Hematopoietic multipotent progenitor cell (in vitro differentiated cells): ENCODE measurements at regions not wholly inside any gene's neighbourhood (a gene's known extent, or its start where the extent isn't known, plus 50 kb on each side); places are given as distances from the start of the nearest gene placed in this dataset.
A peak's percentile ranks its signal among the peaks of the same experiment; 100 is the strongest.

Source experiments
- DNase-seq, 3 donors: peaks; one replicate each; pipeline ENCODE4 v3.0.0-alpha.2; 2011 to 2015; ENCODE audit warnings: low read depth in 2 of 3, low spot score in 2 of 3

DNA sequence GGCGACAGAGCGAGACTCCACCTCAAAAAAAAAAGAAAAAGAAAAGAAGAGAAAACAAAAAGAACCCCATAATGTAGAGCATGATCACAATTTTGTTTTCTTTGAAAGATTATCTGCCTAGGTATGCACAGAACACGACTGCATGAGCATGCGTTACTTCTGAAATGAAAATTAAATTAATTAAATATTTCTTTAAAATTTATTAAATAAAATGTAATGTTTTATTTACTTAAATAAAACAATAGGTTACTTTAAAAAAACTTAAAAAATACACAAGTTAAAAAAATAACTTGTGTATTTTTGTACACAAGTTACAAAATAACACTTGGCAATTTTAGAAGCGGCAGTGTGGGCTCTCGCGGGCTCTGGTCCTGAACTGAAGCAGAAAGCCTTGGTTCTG lies 107.8 kb downstream of the TFAP2A start:
- no peak for DNase-seq

DNA sequence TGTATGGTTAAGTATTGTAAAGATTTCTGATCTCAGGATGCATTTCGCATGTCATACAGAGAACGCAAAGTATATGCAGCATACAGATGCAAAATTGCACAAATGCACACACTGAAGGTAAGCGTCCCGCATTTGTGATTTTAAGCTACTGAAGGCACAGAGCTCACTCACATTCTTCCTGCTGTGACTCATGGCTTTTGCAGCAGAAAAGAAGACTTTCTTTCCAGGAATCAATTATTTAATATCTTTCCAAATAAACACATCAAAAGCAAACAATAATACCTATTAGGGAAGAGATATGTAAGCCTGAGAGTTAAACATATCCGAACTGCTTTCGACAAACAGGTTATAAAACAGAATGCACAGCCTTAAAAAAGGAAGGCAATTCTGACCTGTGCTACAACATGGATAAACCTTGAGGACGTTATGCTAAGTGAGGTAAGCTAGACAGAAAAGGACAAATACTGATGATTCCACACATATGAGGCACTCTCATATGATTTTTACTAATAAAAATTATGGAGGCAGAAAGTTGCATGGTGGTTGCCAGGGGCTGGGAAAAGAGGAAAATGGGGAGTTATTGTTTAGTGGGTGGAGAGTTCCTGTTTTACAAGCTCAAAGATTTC lies 109.0 kb downstream of the TFAP2A start:
- DNase-seq = no peak

DNA sequence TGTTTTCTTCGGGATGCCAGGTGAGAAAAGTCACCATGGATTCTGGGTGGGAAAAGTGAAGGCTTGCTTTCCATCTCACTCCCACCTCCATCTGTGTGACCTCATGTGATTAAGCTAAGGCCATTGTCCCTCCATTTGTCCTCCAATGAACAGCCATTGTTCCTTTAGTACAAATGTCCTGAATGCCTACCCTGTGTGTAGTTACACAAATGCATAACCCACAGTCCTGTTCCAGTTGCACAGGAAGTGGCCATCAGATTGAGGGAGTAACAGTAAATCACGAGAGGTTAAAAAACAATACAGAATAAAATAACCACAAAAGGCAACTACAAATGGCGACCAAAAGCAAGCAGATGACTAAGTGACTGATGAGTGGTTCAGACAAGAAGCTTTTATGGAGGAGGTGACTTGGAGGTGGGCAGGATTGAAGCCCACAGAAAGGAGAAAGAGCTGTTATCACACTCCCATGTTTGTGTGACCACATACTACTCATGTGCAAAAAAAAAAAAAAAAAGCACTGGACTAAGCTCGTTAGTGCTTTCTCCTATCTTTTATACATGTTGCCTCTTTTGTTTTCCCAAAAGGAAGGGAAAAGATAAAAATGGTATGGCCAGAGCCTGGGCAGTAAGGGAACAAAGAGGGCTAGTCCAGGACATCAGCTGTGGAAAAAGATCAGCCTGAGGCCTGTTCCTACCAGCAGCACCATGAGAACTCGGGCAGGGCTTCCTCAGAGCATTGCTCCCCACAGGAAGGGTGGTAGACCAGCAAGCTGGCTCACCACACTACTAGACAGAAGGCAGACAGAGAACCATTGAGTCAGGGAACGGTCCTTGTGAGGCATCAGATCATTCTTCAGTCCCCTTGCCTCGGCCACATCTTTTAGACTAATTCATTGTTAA lies 111.0 kb downstream of the TFAP2A start:
- no peak for DNase-seq

DNA sequence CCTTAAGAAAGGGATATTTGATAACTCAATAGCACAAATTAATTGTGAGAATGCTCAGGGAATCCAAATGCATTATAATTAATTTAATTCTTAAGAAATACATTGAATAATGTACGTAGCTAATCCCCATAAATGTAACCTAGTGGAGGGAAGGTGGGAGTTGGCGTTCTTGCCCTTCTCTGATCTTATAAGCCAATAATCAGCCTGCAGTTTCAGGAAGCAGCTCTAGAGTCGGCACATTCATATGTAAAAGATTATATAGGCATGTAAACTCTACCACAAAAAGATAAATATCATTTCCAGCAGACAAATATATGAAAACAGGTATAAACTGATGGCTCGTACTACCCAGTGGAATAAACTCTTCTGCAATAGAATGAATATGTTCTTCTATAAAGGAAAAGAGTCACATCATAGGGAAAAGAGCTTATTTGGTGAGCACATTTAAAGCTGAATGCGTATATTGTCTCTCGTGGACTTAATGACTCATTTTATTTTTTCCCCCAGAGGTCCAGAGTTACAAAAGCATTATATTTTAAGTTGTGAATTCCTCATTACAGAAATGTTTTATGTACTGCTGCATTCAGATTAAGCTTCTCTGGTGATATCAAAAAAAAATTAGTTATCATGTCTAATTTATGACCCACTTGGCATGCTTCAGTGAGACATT lies 112.2 kb downstream of the TFAP2A start:
- no peak for DNase-seq

DNA sequence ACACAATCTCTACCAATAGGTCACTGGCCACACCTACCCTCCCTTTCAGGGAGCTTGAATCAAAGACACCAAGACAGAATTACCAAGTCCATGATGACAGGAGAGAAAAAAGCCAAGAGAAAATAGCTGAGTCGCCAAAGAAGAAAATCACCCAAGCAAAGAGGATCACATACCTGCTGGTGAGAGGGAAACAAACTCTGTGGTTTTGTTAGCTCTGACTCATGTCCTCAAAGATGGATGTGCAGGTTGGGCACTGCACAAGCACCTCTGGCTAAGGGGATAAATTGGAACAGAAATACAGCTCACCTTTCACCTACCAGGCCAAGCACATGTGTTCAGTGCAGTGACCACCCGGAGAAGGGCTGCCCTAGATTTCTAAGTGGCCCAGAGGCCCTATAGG lies 114.8 kb downstream of the TFAP2A start:
- no peak for DNase-seq

DNA sequence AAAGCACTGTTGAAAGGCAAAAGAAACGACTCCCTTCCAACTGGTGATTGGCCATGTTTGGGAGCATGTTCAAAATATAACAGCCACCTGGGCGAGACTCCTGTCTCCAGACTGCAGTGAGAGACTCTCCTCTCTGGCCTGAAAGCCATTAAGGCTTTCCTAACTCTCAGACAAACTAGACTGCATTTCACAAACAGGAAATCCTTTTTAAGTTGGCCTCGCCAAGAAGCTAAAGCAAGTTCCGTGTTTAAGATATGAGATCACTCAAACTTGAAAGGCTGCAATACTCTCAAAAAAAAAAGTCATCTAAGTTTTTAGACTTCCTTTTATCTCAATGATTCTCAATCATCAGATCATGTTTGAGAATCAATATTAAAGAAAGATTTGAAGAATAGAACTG lies 117.0 kb downstream of the TFAP2A start:
- no peak for DNase-seq

DNA sequence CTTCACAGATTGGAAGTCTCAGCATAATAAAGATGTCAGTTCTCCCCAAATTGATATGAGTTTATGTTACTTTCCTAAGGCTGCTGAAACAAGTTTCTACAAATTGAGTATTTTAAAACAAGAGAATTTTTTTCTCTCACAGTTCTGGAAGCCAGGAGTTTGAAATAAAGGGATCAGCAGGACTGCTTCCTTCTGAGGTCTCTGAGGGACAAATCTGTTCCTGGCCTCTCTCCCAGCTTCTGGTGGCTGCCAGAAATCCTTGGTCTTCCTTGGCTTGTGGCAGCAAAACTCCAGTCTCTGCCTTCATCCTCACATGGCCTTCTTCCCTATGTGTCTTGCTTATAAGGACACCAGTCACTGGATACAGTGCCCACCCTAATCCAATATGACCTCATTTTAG lies 136.1 kb downstream of the TFAP2A start:
- no peak for DNase-seq

DNA sequence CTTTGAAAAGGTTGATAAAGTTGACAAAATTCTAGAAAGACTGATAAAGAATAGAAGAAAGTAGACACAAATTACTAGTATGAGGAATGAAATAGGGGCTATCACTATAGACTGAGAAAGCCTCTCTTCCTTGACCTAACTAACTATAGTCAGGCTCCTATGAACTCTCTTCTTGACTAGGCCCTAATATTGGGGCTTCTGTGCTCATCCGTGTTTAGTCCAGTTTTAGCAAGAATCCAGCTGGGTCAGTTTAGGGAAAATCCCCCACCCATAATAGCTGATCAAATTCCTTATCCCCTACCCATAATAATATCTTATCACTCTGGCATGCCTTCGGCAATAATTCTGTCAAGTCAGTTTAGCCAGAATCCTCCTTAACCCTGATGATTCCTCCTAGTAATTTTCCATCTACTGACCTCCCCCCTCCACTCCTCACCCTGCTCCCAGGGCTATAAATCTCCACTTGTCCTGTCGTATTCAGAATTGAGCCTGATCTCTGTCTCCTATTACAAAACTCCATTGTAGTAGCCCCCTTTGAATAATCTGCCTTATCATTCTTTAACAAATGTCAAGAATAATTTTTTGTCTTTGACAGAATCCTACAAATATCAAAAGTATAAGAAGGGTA lies 138.1 kb downstream of the TFAP2A start:
- DNase-seq = no peak

DNA sequence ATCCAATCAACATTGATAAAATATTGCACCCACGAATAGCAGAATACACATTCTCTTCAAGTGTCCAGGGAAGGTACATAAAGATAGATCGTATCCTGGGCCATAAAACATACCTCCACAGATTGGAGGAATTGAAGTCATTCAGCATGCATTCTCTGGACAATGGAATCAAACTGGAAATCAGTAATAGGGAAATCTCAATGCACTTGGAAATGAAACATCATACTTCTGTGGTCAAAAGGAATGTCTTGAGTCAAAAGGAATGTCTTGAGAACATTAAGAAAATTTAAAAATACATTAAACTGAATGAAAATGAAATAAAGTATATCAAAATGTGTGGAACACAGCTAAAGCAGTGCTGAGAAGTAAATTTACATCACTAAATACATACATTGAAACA lies 138.8 kb downstream of the TFAP2A start:
- no peak for DNase-seq

DNA sequence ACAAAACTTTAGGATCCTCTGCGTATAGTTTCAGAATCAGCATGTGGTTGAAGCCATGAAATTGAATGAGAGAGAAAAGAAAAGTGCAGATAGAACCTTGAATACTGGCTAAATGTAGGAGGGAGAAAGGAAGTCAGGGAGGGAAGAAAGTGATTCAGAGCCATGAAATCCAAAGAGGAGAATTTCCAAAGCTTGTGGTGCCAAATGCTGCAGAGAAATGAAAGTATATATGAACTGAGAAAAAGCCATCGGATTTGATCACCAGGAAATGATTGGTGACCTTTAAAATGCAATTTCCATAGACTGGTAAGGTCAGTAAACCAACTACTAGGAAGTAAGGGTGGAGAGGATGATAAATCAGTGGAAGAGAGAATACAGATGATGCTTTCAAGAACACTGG lies 142.3 kb downstream of the TFAP2A start:
- DNase-seq = no peak

DNA sequence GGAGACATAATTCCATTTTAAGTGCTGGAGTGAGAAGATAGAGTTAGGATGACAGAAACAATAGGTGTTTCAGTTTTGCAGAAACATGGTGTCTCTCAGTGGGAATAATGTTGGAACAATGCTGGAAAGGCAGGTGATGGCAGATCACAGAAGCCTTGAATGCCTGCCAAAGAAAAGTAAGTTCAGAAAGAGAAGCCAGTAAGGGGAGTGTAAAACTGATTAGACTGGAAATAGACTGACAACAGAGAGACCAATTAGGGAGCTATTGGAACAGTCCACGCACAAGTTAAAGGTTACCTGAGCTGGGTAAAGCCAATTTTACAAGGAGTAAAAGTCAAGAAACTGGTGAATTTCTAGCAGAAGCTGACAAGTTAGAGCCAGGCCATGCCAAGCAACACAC lies 142.9 kb downstream of the TFAP2A start:
- DNase-seq = no peak

DNA sequence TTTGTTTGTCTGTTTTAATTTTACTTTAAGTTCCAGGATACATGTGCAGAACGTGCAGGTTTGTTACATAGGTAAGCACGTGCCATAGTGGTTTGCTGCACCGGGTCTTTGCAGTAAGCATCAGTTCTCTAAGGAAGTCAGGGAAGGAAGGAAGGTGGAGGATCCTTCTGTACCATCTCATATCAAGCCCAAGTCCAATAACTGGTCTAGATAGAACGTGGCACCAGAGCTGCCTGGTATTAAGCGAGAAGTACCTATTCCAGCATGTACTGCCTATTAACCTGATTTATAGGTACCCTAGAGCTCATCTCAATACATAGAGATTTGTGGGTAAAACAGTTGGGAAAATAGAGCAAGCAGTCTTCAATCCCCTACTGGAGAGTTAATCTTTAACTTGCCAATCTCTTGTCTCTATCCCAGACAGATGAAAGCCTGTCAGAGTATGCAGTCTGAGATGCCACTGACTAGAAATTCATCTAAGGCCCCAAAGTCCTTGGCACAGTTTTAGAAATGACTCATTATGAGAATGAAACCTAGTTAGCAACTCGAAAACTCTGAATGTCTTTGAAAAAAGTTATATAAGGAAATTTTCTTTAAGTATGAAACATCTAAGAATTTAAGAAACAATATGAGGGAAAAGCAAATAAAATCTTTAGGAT lies 144.9 kb downstream of the TFAP2A start:
- DNase-seq = no peak

DNA sequence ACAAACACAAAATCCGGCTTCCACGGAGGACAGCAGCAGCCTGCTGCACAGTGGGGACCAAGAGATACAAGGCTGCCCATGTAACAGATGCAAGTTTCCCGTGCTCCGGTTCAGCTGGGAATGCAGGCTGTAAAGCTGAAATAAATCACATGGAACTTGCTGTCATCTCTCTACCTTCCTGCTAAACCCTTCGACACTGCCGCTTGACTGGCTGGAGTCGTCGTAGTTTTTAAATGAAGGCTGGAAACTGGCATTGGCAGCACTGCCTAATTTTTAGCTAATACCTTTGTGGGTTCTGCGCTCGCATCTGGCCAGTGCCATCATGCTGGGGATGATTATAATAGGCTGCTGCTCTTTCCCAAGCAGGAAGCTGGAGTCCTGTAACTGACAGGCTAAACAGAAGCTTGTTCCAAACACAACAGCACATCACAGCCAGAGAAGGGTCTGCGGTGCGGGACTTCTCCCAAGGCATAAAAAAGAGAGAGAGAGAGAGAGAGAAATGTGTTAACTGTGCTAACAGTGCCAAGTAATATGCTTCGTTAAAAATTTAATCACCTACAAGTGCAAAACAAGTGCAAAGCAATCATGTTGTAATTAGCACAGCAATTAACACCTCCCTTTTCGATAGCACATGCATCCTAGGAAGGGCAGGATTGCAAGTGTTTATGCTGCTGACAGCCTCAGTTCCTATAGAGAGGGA lies 146.1 kb downstream of the TFAP2A start:
- DNase-seq = no peak

DNA sequence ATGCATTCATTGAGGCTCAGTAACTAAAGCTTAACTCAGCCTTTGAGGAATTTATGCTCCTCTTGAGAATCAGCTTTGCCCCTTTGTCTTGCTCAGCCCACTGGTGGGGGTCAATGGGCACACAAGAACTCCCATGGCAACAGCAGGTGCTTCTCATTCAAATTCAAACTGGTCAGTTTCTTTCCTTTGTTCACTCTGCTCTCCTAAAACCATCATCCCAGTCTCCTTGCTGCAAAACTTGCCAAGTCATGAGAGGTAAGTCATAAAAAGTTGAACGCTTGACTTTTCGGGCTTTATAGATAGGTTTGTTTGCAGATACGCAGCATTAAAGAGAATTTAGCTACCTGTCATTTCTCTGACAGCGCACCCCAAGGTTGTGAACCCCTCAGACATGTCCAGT lies 146.8 kb downstream of the TFAP2A start:
- DNase-seq = no peak

DNA sequence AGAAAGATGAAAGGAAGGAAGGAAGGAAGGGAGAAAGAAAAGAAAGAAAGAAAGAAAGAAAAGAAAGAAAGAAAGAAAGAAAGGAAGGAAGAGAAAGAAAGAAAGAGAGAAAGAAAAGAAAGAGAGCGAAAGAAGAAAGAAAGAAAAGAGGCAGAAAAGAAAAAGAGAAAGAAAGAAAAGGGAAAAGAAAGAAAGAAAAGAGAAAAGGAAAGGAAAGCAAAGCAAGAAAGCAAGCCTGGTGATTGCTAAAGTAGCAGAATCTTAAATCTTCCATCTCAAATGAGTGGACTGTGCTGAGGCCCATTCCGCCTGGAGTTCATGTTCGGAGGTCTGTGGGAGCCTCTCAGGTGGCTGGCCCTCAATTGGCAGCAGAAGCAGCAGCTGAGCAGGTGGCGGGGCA lies 148.4 kb downstream of the TFAP2A start:
- no peak for DNase-seq

DNA sequence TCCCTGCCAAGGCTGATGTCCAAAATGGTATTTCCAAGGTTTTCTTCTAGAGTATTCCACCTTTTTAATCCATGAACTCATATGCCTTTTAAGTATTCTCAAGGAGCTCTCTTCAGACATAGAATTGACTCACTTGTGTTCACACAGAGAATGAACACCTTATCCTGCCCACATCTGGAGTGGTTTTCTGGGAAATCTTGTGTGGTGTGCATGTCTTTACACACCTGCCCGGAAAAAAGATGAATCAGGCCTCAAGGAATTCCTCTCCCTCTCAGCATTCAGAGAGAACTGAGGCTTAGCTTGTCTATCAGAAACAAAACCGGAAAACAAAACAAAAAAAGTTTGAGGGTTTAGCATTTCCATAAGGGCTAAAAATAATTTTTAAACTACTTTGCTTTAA lies 148.8 kb downstream of the TFAP2A start:
- DNase-seq = no peak

DNA sequence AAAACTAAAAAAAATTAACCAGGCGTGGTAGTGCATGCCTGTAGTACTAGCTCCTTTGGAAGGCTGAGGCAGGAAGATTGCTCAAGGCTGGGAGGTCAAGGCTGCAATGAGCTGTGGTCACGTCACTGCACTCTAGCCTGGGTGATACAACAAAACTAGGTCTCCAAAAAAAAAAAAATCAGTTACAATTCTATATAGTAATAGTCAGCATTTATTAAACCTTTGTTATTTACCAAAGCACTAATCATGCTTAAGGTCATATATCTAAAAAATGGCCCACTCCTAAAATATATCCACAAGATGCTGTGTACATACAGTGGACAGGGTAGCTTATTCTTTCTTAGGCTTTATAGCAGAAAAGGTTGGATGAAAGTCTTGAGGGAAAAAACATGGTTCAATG lies 152.4 kb downstream of the TFAP2A start:
- no peak for DNase-seq

DNA sequence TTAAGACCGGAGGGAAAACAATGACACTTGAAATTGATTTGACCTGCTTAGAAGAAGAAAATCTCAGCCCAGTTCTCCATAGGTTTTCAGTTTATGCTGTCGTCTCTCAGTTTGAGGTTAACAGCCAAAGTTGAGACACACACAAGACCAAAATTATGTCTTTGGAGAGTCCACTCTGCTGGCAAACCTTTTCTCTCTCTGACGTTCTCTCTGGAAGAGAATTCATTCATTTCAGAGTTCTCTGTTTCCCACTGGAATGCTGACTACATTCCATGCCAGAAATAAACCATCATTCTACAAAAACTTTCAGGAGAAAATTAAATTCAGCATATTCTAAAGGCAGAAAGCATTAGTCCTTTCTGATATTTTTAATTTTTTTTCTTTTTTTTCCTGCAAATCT lies 155.2 kb downstream of the TFAP2A start:
- DNase-seq = no peak

DNA sequence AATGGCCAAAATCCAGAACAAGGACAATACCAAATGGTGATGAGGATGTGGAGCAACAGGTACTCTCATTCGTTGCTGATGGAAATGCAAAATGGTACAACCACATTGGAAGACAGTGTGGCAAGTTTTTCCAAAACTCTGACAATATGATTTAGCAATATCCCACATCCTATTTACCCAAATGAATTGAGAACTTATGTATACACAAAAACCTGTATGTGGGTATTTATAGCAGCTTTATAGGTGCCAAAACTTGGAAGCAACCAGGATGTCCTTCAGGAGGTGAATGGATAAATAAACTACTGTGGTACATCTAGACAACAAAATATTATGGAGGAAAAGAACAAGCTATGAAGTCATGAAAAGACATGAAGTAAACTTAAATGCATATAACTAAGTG lies 156.5 kb downstream of the TFAP2A start:
- DNase-seq = no peak

DNA sequence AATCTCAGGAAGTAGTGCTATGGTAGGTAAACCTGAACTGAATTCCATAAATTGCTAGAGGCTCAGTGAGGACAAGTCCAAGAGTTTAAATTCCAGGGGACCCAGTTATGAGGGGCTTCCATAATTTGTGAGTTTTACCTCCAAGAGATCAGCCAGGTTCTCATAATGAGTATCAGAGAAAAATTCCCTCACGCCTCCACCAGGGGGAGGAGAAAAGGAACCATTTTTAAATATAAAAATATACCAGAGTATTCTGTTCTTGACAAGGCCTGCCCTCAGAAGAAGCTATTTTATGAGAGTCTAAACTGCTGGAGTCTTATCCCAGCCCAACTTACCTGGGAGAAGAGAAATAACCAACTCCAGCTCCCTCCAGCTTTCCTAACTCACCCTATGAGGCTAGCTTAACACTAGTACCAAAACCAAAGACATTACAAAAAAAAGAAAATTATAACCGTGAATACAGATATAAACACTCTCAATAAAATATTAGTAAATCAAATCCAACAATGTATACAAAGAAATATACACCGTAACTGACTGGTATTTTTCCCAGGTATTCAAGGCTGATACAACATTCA lies 158.7 kb downstream of the TFAP2A start:
- DNase-seq = peak in 2 of 3 donors; percentile 5 to 15
